HG02840 (cell line): ENCODE measurements at regions not wholly inside any gene's neighbourhood (a gene's known extent, or its start where the extent isn't known, plus 50 kb on each side); places are given as distances from the start of the nearest gene placed in this dataset.
"Not testable (repeated sequence)": the region's sequence is repeated elsewhere in the genome, so short reads cannot be mapped to it uniquely, and the experiment has no call there.

Source experiments
- ATAC-seq: cut with Tn5 transposase; IDR thresholded peaks from one replicate; pipeline ENCODE4 v1.9.1; 2021; ENCODE audit warnings: mild to moderate bottlenecking, moderate library complexity, moderate number of reproducible peaks; ENCODE audit not compliant: unreplicated experiment, low FRiP score

GRCh38 chr5:38151878-38152277 lies 106.5 kb upstream of the EGFLAM start:
- no peak for ATAC-seq

GRCh38 chr5:38149815-38150195 lies 108.6 kb upstream of the EGFLAM start:
- no peak for ATAC-seq

DNA sequence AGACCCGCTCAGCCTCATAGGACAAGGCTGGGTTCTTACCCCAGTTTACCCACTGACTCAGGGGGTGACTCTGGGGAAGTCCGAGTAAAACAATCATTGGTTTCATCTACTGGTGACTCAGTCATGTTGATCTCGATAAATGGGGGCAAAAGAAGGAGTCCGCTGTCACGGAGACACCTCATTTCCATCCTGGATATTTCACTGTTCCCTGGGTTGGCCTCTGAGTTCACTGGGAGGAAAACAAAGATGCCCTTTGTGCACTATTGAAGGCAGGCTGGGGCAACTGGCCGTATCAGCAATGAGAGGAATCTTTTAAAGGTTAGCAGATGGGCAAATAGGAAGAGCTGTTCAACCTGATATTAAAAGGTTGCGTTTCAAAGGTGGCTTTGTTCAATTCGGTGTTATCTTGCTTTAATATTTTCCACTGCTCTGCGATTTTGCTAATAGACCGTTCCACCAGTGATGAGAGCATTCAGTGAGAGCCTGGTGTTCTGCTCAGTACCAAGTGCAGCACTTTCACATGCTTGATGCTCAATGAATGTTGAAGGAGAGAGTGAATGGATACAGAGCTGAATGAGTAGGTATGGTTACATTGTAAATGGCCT lies 110.2 kb upstream of the EGFLAM start:
- no peak for ATAC-seq

GRCh38 chr5:38143384-38143783 lies 115.0 kb upstream of the EGFLAM start:
- no peak for ATAC-seq

DNA sequence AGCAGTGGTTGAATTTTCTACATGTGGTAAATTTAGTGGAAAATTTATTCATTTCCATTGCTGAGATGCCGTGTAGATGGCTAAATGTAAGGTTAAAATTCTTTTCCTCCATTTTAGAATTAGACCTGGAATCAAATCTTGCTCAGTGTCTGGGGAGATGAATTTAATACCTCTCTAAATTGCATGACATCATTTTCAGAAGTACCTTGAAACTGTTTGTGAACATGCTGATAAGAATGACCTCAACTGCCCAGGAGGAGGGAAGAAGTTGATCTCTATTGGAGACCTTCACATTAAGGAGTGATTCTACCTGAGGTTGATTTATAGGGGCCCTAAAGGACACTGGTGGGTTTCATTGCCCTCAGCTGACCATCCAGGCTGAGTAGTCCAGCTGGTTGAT lies 116.7 kb upstream of the EGFLAM start:
- ATAC-seq = no peak

- ATAC-seq = no peak
These were observed 119.8 kb upstream of the EGFLAM start for GRCh38 chr5:38138574-38138973.

DNA sequence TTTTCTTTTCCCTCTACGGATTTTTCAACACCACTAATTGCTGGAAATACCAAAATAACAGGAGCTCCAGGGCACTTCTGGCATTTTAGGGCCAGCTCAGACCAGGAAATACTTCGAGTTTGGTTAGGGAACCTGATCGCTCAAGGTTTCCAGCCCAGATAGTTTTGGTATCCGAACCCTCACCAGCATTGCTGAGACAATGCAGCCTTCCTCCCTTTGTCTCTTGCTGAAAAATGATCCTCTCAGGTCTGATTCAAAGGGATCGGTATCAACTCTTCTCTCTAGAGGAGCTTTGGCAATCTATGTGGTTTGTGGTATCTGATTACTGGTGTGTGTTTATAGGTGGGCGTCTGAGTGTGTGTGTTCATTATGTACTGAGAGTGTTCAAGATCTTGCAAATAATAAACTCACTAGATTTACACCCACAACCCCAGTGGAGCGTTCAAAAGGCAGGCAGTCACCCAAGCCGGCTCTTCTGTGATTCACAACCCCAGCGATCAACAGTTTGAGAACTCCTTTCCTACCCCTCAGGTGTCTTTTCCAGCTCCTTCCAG lies 122.8 kb upstream of the EGFLAM start:
- ATAC-seq = no peak

- no peak for ATAC-seq
These were observed 123.5 kb upstream of the EGFLAM start for GRCh38 chr5:38134810-38135209.

- not testable (repeated sequence) for ATAC-seq
These were observed 124.1 kb upstream of the EGFLAM start for GRCh38 chr5:38134294-38134693.

DNA sequence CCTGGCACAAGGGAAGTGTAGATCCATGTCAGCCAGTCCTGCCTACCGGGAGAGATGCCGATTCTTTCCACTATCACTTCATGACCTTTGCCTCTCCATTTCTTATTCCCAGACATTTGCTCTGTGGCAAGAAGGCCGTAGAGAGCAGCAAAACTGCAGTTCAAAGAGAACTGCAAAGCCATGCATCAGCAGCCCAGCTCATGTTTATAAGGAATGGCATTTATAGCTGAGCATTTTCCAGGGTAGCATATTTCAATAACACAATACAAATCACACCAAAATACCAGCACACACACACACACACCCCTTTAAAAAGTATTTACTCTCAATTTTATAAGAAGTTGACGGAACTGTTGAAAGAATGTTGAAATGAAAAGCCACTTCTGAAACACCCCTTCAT lies 126.7 kb upstream of the EGFLAM start:
- ATAC-seq = no peak

GRCh38 chr5:38124321-38124720 lies 134.0 kb upstream of the EGFLAM start:
- no peak for ATAC-seq

GRCh38 chr5:38121420-38121819 lies 136.9 kb upstream of the EGFLAM start:
- no peak for ATAC-seq

- no peak for ATAC-seq
These were observed 138.5 kb upstream of the EGFLAM start for GRCh38 chr5:38119836-38120235.

- ATAC-seq = no peak
These were observed 140.4 kb upstream of the EGFLAM start for GRCh38 chr5:38117784-38118479.

DNA sequence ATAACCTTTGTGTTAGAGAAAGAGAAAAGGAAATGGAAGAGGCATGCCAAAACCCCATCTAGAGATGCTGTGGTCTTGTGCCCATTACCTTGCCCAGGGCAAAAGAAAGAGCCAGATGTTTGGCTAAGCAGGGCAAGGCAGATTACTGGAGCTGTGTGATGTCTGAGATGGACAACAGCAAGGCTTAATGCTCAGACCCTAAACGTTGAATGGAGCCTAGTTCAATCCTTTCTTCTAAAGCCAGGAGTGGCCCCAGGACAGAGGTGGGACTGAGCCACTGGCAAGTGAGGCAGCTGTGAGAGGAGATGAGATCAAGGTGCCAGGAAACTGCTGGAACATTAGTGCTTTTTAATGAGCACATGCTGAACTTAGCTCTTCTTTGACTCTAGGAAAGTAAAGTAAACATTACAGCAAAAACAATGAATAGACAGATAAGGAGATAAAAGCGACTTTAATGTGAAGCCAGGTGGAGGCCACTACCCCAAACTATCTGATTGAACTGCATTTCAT lies 143.0 kb upstream of the EGFLAM start:
- no peak for ATAC-seq

GRCh38 chr5:38113880-38114279 lies 144.5 kb upstream of the EGFLAM start:
- ATAC-seq = no peak

- no peak for ATAC-seq
These were observed 144.9 kb upstream of the EGFLAM start for GRCh38 chr5:38113456-38113855.

- ATAC-seq = no peak
These were observed 145.4 kb upstream of the EGFLAM start for GRCh38 chr5:38112938-38113337.

DNA sequence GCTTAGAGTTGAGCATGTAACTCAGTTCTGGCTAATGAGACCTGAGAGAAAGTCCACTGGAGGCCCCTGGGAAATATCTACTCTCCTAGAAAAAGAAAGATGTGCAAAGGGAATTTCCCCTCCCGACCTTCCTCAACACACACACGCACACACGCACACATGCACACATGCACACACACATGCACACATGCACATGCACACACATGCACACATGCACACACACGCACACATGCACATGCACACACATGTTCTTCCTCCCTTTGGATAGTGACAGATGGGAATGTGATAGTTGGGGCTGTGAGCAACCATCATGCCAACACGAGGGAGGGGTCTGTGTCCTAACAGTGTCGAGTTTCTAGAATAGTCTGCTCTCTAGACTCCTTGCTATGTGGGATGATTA lies 148.2 kb upstream of the EGFLAM start:
- no peak for ATAC-seq

GRCh38 chr5:38107096-38107495 lies 151.3 kb upstream of the EGFLAM start:
- ATAC-seq = no peak

- ATAC-seq = no peak
These were observed 152.6 kb upstream of the EGFLAM start for GRCh38 chr5:38105801-38106200.

GRCh38 chr5:38105231-38105570 lies 153.2 kb upstream of the EGFLAM start:
- no peak for ATAC-seq
